ENCODE measurements at regions not wholly inside any gene's neighbourhood (a gene's known extent, or its start where the extent isn't known, plus 50 kb on each side); places are given as distances from the start of the nearest gene placed in this dataset.

DNA sequence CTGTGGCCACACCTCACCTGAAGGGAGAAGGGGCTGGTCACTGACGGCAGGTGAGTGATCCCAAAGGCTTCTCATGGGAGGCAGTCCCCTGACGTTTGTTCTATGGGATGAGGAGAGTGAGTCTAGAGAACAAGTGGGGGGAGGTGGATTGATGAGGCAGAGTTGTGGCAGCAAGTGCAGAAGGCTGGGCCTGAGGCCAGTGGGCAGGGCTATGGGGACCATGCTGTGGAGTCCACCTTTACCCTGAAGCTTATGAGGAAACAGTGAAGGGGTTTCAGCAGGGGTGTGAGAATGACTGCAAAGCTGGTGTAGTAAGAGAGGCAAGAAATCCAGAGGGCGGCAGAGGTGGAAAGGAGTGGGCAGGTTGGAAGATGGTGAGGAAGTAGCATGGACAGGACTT is 96.9 kb upstream of the PFN2 start (continued):
- TF ChIP-seq, protein P1, sequence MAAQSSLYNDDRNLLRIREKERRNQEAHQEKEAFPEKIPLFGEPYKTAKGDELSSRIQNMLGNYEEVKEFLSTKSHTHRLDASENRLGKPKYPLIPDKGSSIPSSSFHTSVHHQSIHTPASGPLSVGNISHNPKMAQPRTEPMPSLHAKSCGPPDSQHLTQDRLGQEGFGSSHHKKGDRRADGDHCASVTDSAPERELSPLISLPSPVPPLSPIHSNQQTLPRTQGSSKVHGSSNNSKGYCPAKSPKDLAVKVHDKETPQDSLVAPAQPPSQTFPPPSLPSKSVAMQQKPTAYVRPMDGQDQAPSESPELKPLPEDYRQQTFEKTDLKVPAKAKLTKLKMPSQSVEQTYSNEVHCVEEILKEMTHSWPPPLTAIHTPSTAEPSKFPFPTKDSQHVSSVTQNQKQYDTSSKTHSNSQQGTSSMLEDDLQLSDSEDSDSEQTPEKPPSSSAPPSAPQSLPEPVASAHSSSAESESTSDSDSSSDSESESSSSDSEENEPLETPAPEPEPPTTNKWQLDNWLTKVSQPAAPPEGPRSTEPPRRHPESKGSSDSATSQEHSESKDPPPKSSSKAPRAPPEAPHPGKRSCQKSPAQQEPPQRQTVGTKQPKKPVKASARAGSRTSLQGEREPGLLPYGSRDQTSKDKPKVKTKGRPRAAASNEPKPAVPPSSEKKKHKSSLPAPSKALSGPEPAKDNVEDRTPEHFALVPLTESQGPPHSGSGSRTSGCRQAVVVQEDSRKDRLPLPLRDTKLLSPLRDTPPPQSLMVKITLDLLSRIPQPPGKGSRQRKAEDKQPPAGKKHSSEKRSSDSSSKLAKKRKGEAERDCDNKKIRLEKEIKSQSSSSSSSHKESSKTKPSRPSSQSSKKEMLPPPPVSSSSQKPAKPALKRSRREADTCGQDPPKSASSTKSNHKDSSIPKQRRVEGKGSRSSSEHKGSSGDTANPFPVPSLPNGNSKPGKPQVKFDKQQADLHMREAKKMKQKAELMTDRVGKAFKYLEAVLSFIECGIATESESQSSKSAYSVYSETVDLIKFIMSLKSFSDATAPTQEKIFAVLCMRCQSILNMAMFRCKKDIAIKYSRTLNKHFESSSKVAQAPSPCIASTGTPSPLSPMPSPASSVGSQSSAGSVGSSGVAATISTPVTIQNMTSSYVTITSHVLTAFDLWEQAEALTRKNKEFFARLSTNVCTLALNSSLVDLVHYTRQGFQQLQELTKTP (IDR thresholded peaks at IDR 0.05; ENCODE audit: low read depth in 1 of 2, partially characterized antibody in 2 of 2): no peak
- TF ChIP-seq DNMT1 (IDR thresholded peaks at IDR 0.05): no peak
- no peak for TF ChIP-seq MYC (IDR thresholded peaks at IDR 0.05; ENCODE audit: low read depth, low read length)
- TF ChIP-seq MYC (CRISPR knock-in tag; IDR thresholded peaks at IDR 0.05; ENCODE audit: borderline replicate concordance, low read depth): no peak
- TF ChIP-seq ZBED1 (IDR thresholded peaks at IDR 0.05): no peak

DNA sequence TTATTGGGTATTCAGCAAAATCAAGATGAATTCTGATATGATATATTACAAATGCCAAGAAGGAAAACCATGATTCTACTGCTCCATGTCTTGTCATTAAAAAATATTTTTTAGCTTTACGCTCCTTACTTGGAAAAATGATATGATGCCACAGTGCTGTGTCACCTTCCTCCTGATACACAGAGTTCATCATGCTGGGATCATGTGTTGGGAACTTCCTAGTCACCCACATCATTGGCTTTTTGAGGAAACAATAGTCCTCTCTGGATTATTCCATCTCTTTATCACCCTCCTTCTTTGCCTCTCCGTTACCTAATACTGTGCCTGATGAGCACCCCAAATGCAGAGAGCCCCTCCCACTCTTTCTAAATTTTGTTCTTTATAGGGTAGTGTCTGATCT is 94.3 kb upstream of the PFN2 start:
- POLR2A ChIA-PET: no interaction called here
- no peak for FAIRE-seq

More for the DNA sequence above, 94.3 kb upstream of the PFN2 start:
- Histone ChIP-seq H3K27me3 (ENCODE audit: control insufficient read depth in 2 of 2, insufficient read depth in 2 of 2, low read length in 2 of 2) (peaks cover 3 to 19% of the 10 kb centered on the region in 2 experiments; a peak in 4 of 5 replicates), H3K9ac (ENCODE audit: insufficient read depth in 1 of 2, low read depth in 2 of 2, low read length in 2 of 2) (no peak overlapping the region), H3K4me1 (replicated peaks in 1 of 2; ENCODE audit: control insufficient read depth in 2 of 2, insufficient read depth in 2 of 2, low read length in 2 of 2) (no peaks in the 10 kb centered on the region), H4K20me1 (replicated peaks; ENCODE audit: control insufficient read depth, insufficient read depth, low read length) (no peaks in the 10 kb centered on the region), H3K9me1 (ENCODE audit: control insufficient read depth, insufficient read depth, low read length) (no peaks in the 10 kb centered on the region), H3K9me3 (replicated peaks; ENCODE audit: control insufficient read depth, insufficient read depth, low read depth, low read length) (no peaks in the 10 kb centered on the region), H3K4me3 (no peak overlapping the region), H3K79me2 (ENCODE audit: control insufficient read depth, insufficient read depth, low read length) (no peaks in the 10 kb centered on the region), H3K4me2 (ENCODE audit: insufficient read depth, low read length) (no peak overlapping the region), H3K36me3 (ENCODE audit: control insufficient read depth, insufficient read depth, low read length) (no peaks in the 10 kb centered on the region), H3K27ac (ENCODE audit: extremely low read depth, low read depth, low read length) (no peak overlapping the region), H2AFZ (ENCODE audit: low read depth, low read length) (no peak overlapping the region)
- no peak for ATAC-seq
- in situ Hi-C loops (cut with MboI): no loop called here
- CTCF ChIA-PET (ENCODE audit: low intra/inter-chr PET ratio): no interaction called here
- TF ChIP-seq KLF10 (CRISPR knock-in tag; IDR thresholded peaks at IDR 0.05) (no peak), ZNF584 (CRISPR knock-in tag; IDR thresholded peaks at IDR 0.05; ENCODE audit: low read depth) (no peak)
- intact Hi-C loops (cut with micrococcal nuclease): no loop called here
- no peak for DNase-seq (ENCODE audit: extremely low read depth in 1 of 4, low spot score in 3 of 4)
- BruUV-seq (replicated peaks): no TSS peak
- WGBS (ENCODE audit: insufficient coverage, low coverage, missing lambda C conversion rate): 6% methylated on average over 2 of the region's 2 CpGs
